Liver (tissue), 8 donors: ENCODE measurements at regions not wholly inside any gene's neighbourhood (a gene's known extent, or its start where the extent isn't known, plus 50 kb on each side); places are given as distances from the start of the nearest gene placed in this dataset.

Experiments used
- DNase-seq: peaks from one replicate; pipeline ENCODE4 v3.0.0-alpha.2; 2017; ENCODE audit warnings: low spot score
- H3K27ac ChIP-seq, 2 donors: one replicate each; pipeline ENCODE4 v1.7.0; 2013; ENCODE audit warnings: inconsistent platforms in 2 of 2, low read length in 2 of 2, control low read depth in 1 of 2, low read depth in 1 of 2, mild to moderate bottlenecking in 1 of 2
- H3K27me3 ChIP-seq, 4 donors: one replicate each; pipeline versions ENCODE4 v1.6.1 to v1.7.0; 2013; ENCODE audit warnings: low read length in 3 of 4, inconsistent platforms in 1 of 4, mild to moderate bottlenecking in 1 of 4, moderate library complexity in 1 of 4; ENCODE audit not compliant: control insufficient read depth in 4 of 4, insufficient read depth in 4 of 4
- H3K36me3 ChIP-seq, 4 donors: one replicate each; pipeline versions ENCODE4 v1.6.1 to v1.7.0; 2013; ENCODE audit warnings: low read length in 3 of 4, mild to moderate bottlenecking in 3 of 4, low read depth in 1 of 4, moderate library complexity in 1 of 4; ENCODE audit not compliant: control insufficient read depth in 4 of 4, insufficient read depth in 3 of 4
- H3K4me1 ChIP-seq, 4 donors: one replicate each; pipeline versions ENCODE4 v1.6.1 to v1.7.0; 2013; ENCODE audit warnings: low read length in 3 of 4, mild to moderate bottlenecking in 3 of 4, moderate library complexity in 1 of 4; ENCODE audit not compliant: control insufficient read depth in 4 of 4, insufficient read depth in 4 of 4
- H3K4me3 ChIP-seq, 3 donors: one replicate each; pipeline versions ENCODE4 v1.6.1 to v1.7.0; 2013; ENCODE audit warnings: low read length in 3 of 3, control low read depth in 1 of 3, low read depth in 1 of 3, mild to moderate bottlenecking in 1 of 3
- H3K9ac ChIP-seq, 2 donors: one replicate each; pipeline ENCODE4 v1.7.0; 2013; ENCODE audit warnings: low read length in 2 of 2, mild to moderate bottlenecking in 2 of 2, moderate library complexity in 2 of 2, control low read depth in 1 of 2, low read depth in 1 of 2
- H3K9me3 ChIP-seq, 4 donors: one replicate each; pipeline versions ENCODE4 v1.6.1 to v1.7.0; 2013; ENCODE audit warnings: low read length in 3 of 4; ENCODE audit not compliant: control insufficient read depth in 4 of 4
- CTCF ChIP-seq: fragments of 150-350 bp; IDR thresholded peaks from 2 replicates; pipeline ENCODE4 v1.5.1; 2017; ENCODE audit warnings: improper control_type of control experiment, low read depth, low read length; ENCODE audit not compliant: missing input control
- EGR1 ChIP-seq, 2 donors: IDR thresholded peaks; 2 replicates each; pipeline ENCODE4 v1.6.1; 2016 to 2018; ENCODE audit warnings: antibody characterized with exemption in 2 of 2, low read depth in 2 of 2
- FOXA1 ChIP-seq: IDR thresholded peaks from 2 replicates; pipeline ENCODE4 v1.6.1; 2016; ENCODE audit warnings: antibody characterized with exemption
- FOXA2 ChIP-seq: IDR thresholded peaks from 2 replicates; pipeline ENCODE4 v1.6.1; 2016; ENCODE audit warnings: antibody characterized with exemption
- GABPA ChIP-seq, 2 donors: IDR thresholded peaks in 1 of 2; conservative IDR thresholded peaks in 1 of 2; 2 replicates each; pipeline ENCODE4 v1.6.1; 2016; ENCODE audit warnings: antibody characterized with exemption in 2 of 2, mild to moderate bottlenecking in 1 of 2, moderate library complexity in 1 of 2
- HNF4G ChIP-seq: IDR thresholded peaks from 2 replicates; pipeline ENCODE4 v1.6.1; 2016; ENCODE audit warnings: antibody characterized with exemption
- JUND ChIP-seq, 2 donors: IDR thresholded peaks; 2 replicates each; pipeline ENCODE4 v1.6.1; 2016; ENCODE audit warnings: antibody characterized with exemption in 2 of 2
- NR2F2 ChIP-seq: IDR thresholded peaks from 2 replicates; pipeline ENCODE4 v1.6.1; 2016; ENCODE audit warnings: antibody characterized with exemption
- RXRA ChIP-seq, 2 donors: IDR thresholded peaks; 2 replicates each; pipeline ENCODE4 v1.6.1; 2017 to 2018; ENCODE audit warnings: antibody characterized with exemption in 2 of 2, mild to moderate bottlenecking in 1 of 2
- TAF1 ChIP-seq: conservative IDR thresholded peaks from 2 replicates; pipeline ENCODE4 v1.6.1; 2016; ENCODE audit warnings: antibody characterized with exemption, mild to moderate bottlenecking
- YY1 ChIP-seq: IDR thresholded peaks from 2 replicates; pipeline ENCODE4 v1.6.1; 2016; ENCODE audit warnings: antibody characterized with exemption, mild to moderate bottlenecking
- ZBTB33 ChIP-seq: IDR thresholded peaks from 2 replicates; pipeline ENCODE4 v1.6.1; 2016; ENCODE audit warnings: antibody characterized with exemption
- WGBS: extraction: QIAGEN DNeasy Blood & Tissue Kit; methylation state at CpG from one replicate; pipeline ENCODE4 v1.1.7; 2013; 5-methylcytosine and 5-hydroxymethylcytosine counted together
- TF ChIP-seq, protein P1 (sequence below): IDR thresholded peaks from 2 replicates; pipeline ENCODE4 v1.6.1; 2016; ENCODE audit warnings: antibody characterized with exemption, mild to moderate bottlenecking
- TF ChIP-seq, protein P2 (sequence below): IDR thresholded peaks from 2 replicates; pipeline ENCODE4 v1.6.1; 2016; ENCODE audit warnings: antibody characterized with exemption
- donor health status: healthy.
- donor health status: healthy.
- donor health status: healthy.
- donor health status: healthy.
- donor health status: healthy.

- H3K4me3 ChIP-seq, result no peak overlapping the region
- no peaks in the 10 kb centered on the region for H3K4me1 ChIP-seq
- H3K36me3 ChIP-seq, result no peaks in the 10 kb centered on the region
- 43% methylated on average over 1 of the region's 1 CpG for WGBS
- no peaks in the 10 kb centered on the region for H3K27me3 ChIP-seq
- no peak overlapping the region for H3K9ac ChIP-seq
- H3K27ac ChIP-seq, result no peak overlapping the region
- DNase-seq, result no peak
- H3K9me3 ChIP-seq, result no peaks in the 10 kb centered on the region
- TF ChIP-seq, protein P1, sequence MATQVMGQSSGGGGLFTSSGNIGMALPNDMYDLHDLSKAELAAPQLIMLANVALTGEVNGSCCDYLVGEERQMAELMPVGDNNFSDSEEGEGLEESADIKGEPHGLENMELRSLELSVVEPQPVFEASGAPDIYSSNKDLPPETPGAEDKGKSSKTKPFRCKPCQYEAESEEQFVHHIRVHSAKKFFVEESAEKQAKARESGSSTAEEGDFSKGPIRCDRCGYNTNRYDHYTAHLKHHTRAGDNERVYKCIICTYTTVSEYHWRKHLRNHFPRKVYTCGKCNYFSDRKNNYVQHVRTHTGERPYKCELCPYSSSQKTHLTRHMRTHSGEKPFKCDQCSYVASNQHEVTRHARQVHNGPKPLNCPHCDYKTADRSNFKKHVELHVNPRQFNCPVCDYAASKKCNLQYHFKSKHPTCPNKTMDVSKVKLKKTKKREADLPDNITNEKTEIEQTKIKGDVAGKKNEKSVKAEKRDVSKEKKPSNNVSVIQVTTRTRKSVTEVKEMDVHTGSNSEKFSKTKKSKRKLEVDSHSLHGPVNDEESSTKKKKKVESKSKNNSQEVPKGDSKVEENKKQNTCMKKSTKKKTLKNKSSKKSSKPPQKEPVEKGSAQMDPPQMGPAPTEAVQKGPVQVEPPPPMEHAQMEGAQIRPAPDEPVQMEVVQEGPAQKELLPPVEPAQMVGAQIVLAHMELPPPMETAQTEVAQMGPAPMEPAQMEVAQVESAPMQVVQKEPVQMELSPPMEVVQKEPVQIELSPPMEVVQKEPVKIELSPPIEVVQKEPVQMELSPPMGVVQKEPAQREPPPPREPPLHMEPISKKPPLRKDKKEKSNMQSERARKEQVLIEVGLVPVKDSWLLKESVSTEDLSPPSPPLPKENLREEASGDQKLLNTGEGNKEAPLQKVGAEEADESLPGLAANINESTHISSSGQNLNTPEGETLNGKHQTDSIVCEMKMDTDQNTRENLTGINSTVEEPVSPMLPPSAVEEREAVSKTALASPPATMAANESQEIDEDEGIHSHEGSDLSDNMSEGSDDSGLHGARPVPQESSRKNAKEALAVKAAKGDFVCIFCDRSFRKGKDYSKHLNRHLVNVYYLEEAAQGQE, result no peak
- TF ChIP-seq HNF4G (no peak), GABPA (IDR thresholded peaks at IDR 0.05 in 1 of 2, conservative IDR thresholded peaks at IDR 0.05 in 1 of 2) (no peak), ZBTB33 (no peak), CTCF (no peak), FOXA1 (no peak)
These were observed 154.1 kb upstream of the RBBP8 start for GRCh38 chr18:22778996-22779395.

DNA sequence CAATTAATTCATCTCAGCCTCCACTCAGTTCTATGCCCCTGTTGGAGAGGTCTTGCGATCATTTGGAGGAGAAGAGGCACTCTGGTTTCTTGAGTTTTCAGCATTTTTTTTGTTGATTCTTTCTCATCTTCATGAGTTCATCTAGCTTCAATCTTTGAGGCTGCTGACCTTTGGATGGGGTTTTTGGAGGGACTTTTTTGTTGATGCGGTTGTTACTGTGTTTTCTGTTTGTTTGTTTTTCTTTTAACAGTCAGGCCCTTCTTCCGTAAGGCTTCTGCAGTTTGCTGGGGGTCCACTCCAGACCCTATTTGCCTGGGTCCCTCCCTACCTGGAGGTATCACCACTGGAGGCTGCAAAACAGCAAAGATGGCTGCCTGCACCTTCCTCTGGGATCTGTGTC, 149.9 kb upstream of the RBBP8 start:
- no peak overlapping the region for H3K9ac ChIP-seq
- peaks cover 0 to 2% (median 0%) of the 10 kb centered on the region in 4 donors for H3K36me3 ChIP-seq
- WGBS, result 83% methylated on average over 3 of the region's 3 CpGs
- no peaks in the 10 kb centered on the region for H3K4me1 ChIP-seq
- no peaks in the 10 kb centered on the region for H3K27me3 ChIP-seq
- no peaks in the 10 kb centered on the region for H3K9me3 ChIP-seq
- TF ChIP-seq YY1, result no peak
- no peak for TF ChIP-seq HNF4G
- TF ChIP-seq TAF1, result no peak
- no peak for TF ChIP-seq RXRA (IDR thresholded peaks at IDR 0.05)
- no peak for TF ChIP-seq FOXA1
- TF ChIP-seq JUND (IDR thresholded peaks at IDR 0.05), result no peak
- TF ChIP-seq, protein P2, sequence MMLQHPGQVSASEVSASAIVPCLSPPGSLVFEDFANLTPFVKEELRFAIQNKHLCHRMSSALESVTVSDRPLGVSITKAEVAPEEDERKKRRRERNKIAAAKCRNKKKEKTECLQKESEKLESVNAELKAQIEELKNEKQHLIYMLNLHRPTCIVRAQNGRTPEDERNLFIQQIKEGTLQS, result no peak
- TF ChIP-seq NR2F2, result no peak
- TF ChIP-seq CTCF, result no peak
- no peak for TF ChIP-seq EGR1 (IDR thresholded peaks at IDR 0.05; ENCODE audit: low read depth in 2 of 2)
- no peak for TF ChIP-seq FOXA2
- no peak overlapping the region for H3K4me3 ChIP-seq
- no peak for DNase-seq
- no peak overlapping the region for H3K27ac ChIP-seq
